ENCODE measurements at regions not wholly inside any gene's neighbourhood (a gene's known extent, or its start where the extent isn't known, plus 50 kb on each side); places are given as distances from the start of the nearest gene placed in this dataset.
A peak's percentile ranks its signal among the peaks of the same experiment; 100 is the strongest.

- DNase-seq (no peak), ATAC-seq (no peak)
- no peaks in the 10 kb centered on the region for H3K36me3 ChIP-seq (replicated peaks in 1 of 2; ENCODE audit: insufficient read depth in 1 of 2, low read depth in 2 of 2)
- H3K9me3 ChIP-seq: no peaks in the 10 kb centered on the region
- intact Hi-C loops (cut with DNase I): no loop called here
- H3K27me3 ChIP-seq: no peaks in the 10 kb centered on the region
- no peak overlapping the region for H3K4me3 ChIP-seq
- no peak overlapping the region for H3K27ac ChIP-seq
- no peaks in the 10 kb centered on the region for H3K4me1 ChIP-seq
- TF ChIP-seq CTCF (IDR thresholded peaks at IDR 0.05) (no peak), POLR2A (IDR thresholded peaks at IDR 0.05) (no peak)
- WGBS, 2 donors: 55 to 88% methylated on average over 1 of the region's 1 CpG
These were observed 217.4 kb upstream of the KRR1 start for GRCh38 chr12:75728826-75729225.

- Histone ChIP-seq H3K27ac (no peak overlapping the region), H3K4me3 (no peak overlapping the region), H3K27me3 (no peaks in the 10 kb centered on the region), H3K36me3 (replicated peaks in 1 of 2; ENCODE audit: insufficient read depth in 1 of 2, low read depth in 2 of 2) (no peaks in the 10 kb centered on the region), H3K4me1 (peaks cover 5% of the 10 kb centered on the region), H3K9me3 (no peaks in the 10 kb centered on the region)
- DNase-seq (no peak), ATAC-seq (no peak)
- WGBS, 2 donors: 64 to 76% methylated on average over 2 of the region's 2 CpGs
- intact Hi-C loops (cut with DNase I): no loop called here
- TF ChIP-seq POLR2A (IDR thresholded peaks at IDR 0.05): no peak
- no peak for TF ChIP-seq CTCF (IDR thresholded peaks at IDR 0.05)
These were observed 216.2 kb upstream of the KRR1 start for GRCh38 chr12:75727577-75727976.

- Histone ChIP-seq H3K27ac (no peak overlapping the region), H3K36me3 (replicated peaks in 1 of 2; ENCODE audit: insufficient read depth in 1 of 2, low read depth in 2 of 2) (no peaks in the 10 kb centered on the region), H3K27me3 (no peaks in the 10 kb centered on the region), H3K4me1 (peaks cover 25% of the 10 kb centered on the region), H3K9me3 (no peaks in the 10 kb centered on the region), H3K4me3 (no peak overlapping the region)
- ATAC-seq (no peak), DNase-seq (no peak)
- WGBS, 2 donors: 66 to 69% methylated on average over 3 of the region's 3 CpGs
- TF ChIP-seq POLR2A (IDR thresholded peaks at IDR 0.05) (no peak), CTCF (IDR thresholded peaks at IDR 0.05) (no peak)
- intact Hi-C loops (cut with DNase I): no loop called here
These were observed 214.2 kb upstream of the KRR1 start for GRCh38 chr12:75725521-75726111.

- WGBS, 2 donors: 59 to 70% methylated on average over 5 of the region's 5 CpGs
- peak in 1 of 4 donors; percentile 35 for DNase-seq
- TF ChIP-seq CTCF (IDR thresholded peaks at IDR 0.05): no peak
- TF ChIP-seq POLR2A (IDR thresholded peaks at IDR 0.05): no peak
- Histone ChIP-seq H3K4me1 (peaks cover 28% of the 10 kb centered on the region), H3K27me3 (no peaks in the 10 kb centered on the region), H3K27ac (no peak overlapping the region), H3K4me3 (no peak overlapping the region), H3K9me3 (no peaks in the 10 kb centered on the region), H3K36me3 (replicated peaks in 1 of 2; ENCODE audit: insufficient read depth in 1 of 2, low read depth in 2 of 2) (no peaks in the 10 kb centered on the region)
- no peak for ATAC-seq
- intact Hi-C loops (cut with DNase I): no loop called here
These were observed 213.5 kb upstream of the KRR1 start for GRCh38 chr12:75724928-75725312.

GRCh38 chr12:75724307-75724927 is 213.0 kb upstream of the KRR1 start:
- no peaks in the 10 kb centered on the region for H3K36me3 ChIP-seq (replicated peaks in 1 of 2; ENCODE audit: insufficient read depth in 1 of 2, low read depth in 2 of 2)

More at GRCh38 chr12:75724307-75724927, 213.0 kb upstream of the KRR1 start:
- ATAC-seq (no peak), DNase-seq (no peak)
- no peaks in the 10 kb centered on the region for H3K27me3 ChIP-seq
- TF ChIP-seq POLR2A (IDR thresholded peaks at IDR 0.05) (no peak), CTCF (IDR thresholded peaks at IDR 0.05) (no peak)
- H3K9me3 ChIP-seq: no peaks in the 10 kb centered on the region
- WGBS, 2 donors: 91 to 96% methylated on average over 11 of the region's 11 CpGs
- peaks cover 28% of the 10 kb centered on the region for H3K4me1 ChIP-seq
- H3K4me3 ChIP-seq: no peak overlapping the region
- no peak overlapping the region for H3K27ac ChIP-seq
- intact Hi-C loops (cut with DNase I): no loop called here

All from body of pancreas (tissue), 4 donors.